Thymus (tissue), 11 donors: ENCODE measurements at regions not wholly inside any gene's neighbourhood (a gene's known extent, or its start where the extent isn't known, plus 50 kb on each side); places are given as distances from the start of the nearest gene placed in this dataset.

Source experiments
- DNase-seq, 9 donors: peaks; one replicate each; pipeline ENCODE4 v3.0.0-alpha.2; 2013; ENCODE audit warnings: low spot score in 9 of 9, low read depth in 6 of 9, missing footprints in 1 of 9
- H3K27ac ChIP-seq, 2 donors: one replicate each; pipeline ENCODE4 v1.5.1; 2013; ENCODE audit warnings: control low read depth in 1 of 2, low read depth in 1 of 2, low read length in 1 of 2, mild to moderate bottlenecking in 1 of 2, moderate library complexity in 1 of 2
- H3K27me3 ChIP-seq, 2 donors: one replicate each; pipeline ENCODE4 v1.5.1; 2013; ENCODE audit warnings: low read length in 1 of 2; ENCODE audit not compliant: control insufficient read depth in 2 of 2, insufficient read depth in 1 of 2
- H3K36me3 ChIP-seq, 2 donors: one replicate each; pipeline ENCODE4 v1.5.1; 2013; ENCODE audit warnings: low read length in 1 of 2, mild to moderate bottlenecking in 1 of 2, moderate library complexity in 1 of 2; ENCODE audit not compliant: control insufficient read depth in 2 of 2, insufficient read depth in 2 of 2
- H3K4me1 ChIP-seq, 2 donors: one replicate each; pipeline ENCODE4 v1.5.1; 2013; ENCODE audit warnings: low read length in 2 of 2; ENCODE audit not compliant: control insufficient read depth in 2 of 2, insufficient read depth in 2 of 2
- H3K4me3 ChIP-seq, 2 donors: one replicate each; pipeline ENCODE4 v1.5.1; 2013; ENCODE audit warnings: low read length in 2 of 2, control low read depth in 1 of 2, mild to moderate bottlenecking in 1 of 2
- H3K9me3 ChIP-seq, 2 donors: one replicate each; pipeline ENCODE4 v1.5.1; 2013; ENCODE audit warnings: low read length in 1 of 2, mild to moderate bottlenecking in 1 of 2; ENCODE audit not compliant: control insufficient read depth in 2 of 2, insufficient read depth in 1 of 2
- WGBS: extraction: QIAGEN DNeasy Blood & Tissue Kit; methylation state at CpG from one replicate; pipeline ENCODE4 v1.1.7; 2013; 5-methylcytosine and 5-hydroxymethylcytosine counted together
- donor health status: healthy.

- no peaks in the 10 kb centered on the region for H3K27me3 ChIP-seq
- H3K36me3 ChIP-seq, result no peaks in the 10 kb centered on the region
- no peak overlapping the region for H3K4me3 ChIP-seq
- no peak overlapping the region for H3K27ac ChIP-seq
- DNase-seq, result no peak
- WGBS, result 82% methylated on average over 3 of the region's 3 CpGs
- H3K4me1 ChIP-seq, result no peaks in the 10 kb centered on the region
- no peaks in the 10 kb centered on the region for H3K9me3 ChIP-seq
These were observed 195.7 kb upstream of the CHRNA7 start for GRCh38 chr15:31834654-31835053.

- Histone ChIP-seq H3K27me3 (no peaks in the 10 kb centered on the region), H3K4me3 (no peak overlapping the region), H3K36me3 (no peaks in the 10 kb centered on the region), H3K9me3 (no peaks in the 10 kb centered on the region), H3K27ac (no peak overlapping the region), H3K4me1 (no peaks in the 10 kb centered on the region)
- DNase-seq, result no peak
- WGBS, result 83% methylated on average over 3 of the region's 3 CpGs
These were observed 190.9 kb upstream of the CHRNA7 start for GRCh38 chr15:31839388-31839787.

GRCh38 chr15:31840849-31841476 is 189.4 kb upstream of the CHRNA7 start:
- Histone ChIP-seq H3K9me3 (no peaks in the 10 kb centered on the region), H3K4me1 (no peaks in the 10 kb centered on the region), H3K27ac (no peak overlapping the region), H3K36me3 (no peaks in the 10 kb centered on the region), H3K27me3 (no peaks in the 10 kb centered on the region), H3K4me3 (no peak overlapping the region)
- no peak for DNase-seq
- 71% methylated on average over 9 of the region's 9 CpGs for WGBS

GRCh38 chr15:31842532-31843195 is 187.7 kb upstream of the CHRNA7 start:
- no peak for DNase-seq
- Histone ChIP-seq H3K27me3 (no peaks in the 10 kb centered on the region), H3K27ac (no peak overlapping the region), H3K4me1 (no peaks in the 10 kb centered on the region), H3K4me3 (no peak overlapping the region), H3K36me3 (no peaks in the 10 kb centered on the region), H3K9me3 (no peaks in the 10 kb centered on the region)
- 81% methylated on average over 6 of the region's 6 CpGs for WGBS

GRCh38 chr15:31843426-31844055 is 186.8 kb upstream of the CHRNA7 start:
- Histone ChIP-seq H3K9me3 (no peaks in the 10 kb centered on the region), H3K36me3 (no peaks in the 10 kb centered on the region), H3K4me1 (no peaks in the 10 kb centered on the region), H3K27me3 (no peaks in the 10 kb centered on the region), H3K4me3 (no peak overlapping the region), H3K27ac (no peak overlapping the region)
- 85% methylated on average over 5 of the region's 5 CpGs for WGBS
- no peak for DNase-seq

- Histone ChIP-seq H3K27me3 (no peaks in the 10 kb centered on the region), H3K4me1 (no peaks in the 10 kb centered on the region), H3K9me3 (no peaks in the 10 kb centered on the region), H3K4me3 (no peak overlapping the region), H3K36me3 (no peaks in the 10 kb centered on the region), H3K27ac (no peak overlapping the region)
- DNase-seq, result no peak
- 95% methylated on average over 5 of the region's 5 CpGs for WGBS
These were observed 184.5 kb upstream of the CHRNA7 start for GRCh38 chr15:31845791-31846190.

GRCh38 chr15:31847961-31848360 is 182.4 kb upstream of the CHRNA7 start:
- Histone ChIP-seq H3K27me3 (no peaks in the 10 kb centered on the region), H3K4me3 (no peak overlapping the region), H3K9me3 (no peaks in the 10 kb centered on the region), H3K27ac (no peak overlapping the region), H3K4me1 (no peaks in the 10 kb centered on the region), H3K36me3 (no peaks in the 10 kb centered on the region)
- no peak for DNase-seq
- 90% methylated on average over 5 of the region's 5 CpGs for WGBS

- DNase-seq, result no peak
- no peaks in the 10 kb centered on the region for H3K27me3 ChIP-seq
- H3K27ac ChIP-seq, result no peak overlapping the region
- H3K9me3 ChIP-seq, result no peaks in the 10 kb centered on the region
- H3K36me3 ChIP-seq, result no peaks in the 10 kb centered on the region
- WGBS, result 87% methylated on average over 1 of the region's 1 CpG
- H3K4me3 ChIP-seq, result no peak overlapping the region
- no peaks in the 10 kb centered on the region for H3K4me1 ChIP-seq
These were observed 181.7 kb upstream of the CHRNA7 start for GRCh38 chr15:31848621-31849020.

GRCh38 chr15:31852933-31853799 is 177.1 kb upstream of the CHRNA7 start:
- Histone ChIP-seq H3K4me3 (no peak overlapping the region), H3K9me3 (no peaks in the 10 kb centered on the region), H3K27me3 (no peaks in the 10 kb centered on the region), H3K36me3 (no peaks in the 10 kb centered on the region), H3K27ac (no peak overlapping the region), H3K4me1 (no peaks in the 10 kb centered on the region)
- WGBS, result 71% methylated on average over 6 of the region's 6 CpGs
- no peak for DNase-seq
